HG02938 (cell line): ENCODE measurements at regions not wholly inside any gene's neighbourhood (a gene's known extent, or its start where the extent isn't known, plus 50 kb on each side); places are given as distances from the start of the nearest gene placed in this dataset.
"Not testable (repeated sequence)": the region's sequence is repeated elsewhere in the genome, so short reads cannot be mapped to it uniquely, and the experiment has no call there.

ENCODE experiments used
- ATAC-seq: cut with Tn5 transposase; IDR thresholded peaks from one replicate; pipeline ENCODE4 v1.9.1; 2021; ENCODE audit warnings: mild to moderate bottlenecking, moderate library complexity; ENCODE audit not compliant: unreplicated experiment

DNA sequence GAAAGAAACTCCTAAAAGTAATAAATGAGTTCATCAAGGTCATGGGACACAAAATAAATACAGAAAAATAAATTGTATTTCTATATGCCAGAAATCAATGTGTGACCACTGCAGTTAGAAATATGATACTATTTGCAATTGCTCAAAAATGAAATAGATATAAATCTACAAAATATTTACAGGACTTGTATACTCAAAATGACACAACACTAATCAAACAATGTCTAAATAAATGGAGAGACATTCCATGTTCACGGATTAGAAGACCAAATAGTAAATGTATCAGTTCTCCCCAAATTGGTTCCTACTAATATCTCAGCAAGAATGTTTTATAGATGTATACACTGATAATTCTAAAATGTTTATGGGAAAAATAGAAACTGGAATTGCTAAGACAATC is 345.3 kb downstream of the NR2F1-AS1 start:
- ATAC-seq = no peak

DNA sequence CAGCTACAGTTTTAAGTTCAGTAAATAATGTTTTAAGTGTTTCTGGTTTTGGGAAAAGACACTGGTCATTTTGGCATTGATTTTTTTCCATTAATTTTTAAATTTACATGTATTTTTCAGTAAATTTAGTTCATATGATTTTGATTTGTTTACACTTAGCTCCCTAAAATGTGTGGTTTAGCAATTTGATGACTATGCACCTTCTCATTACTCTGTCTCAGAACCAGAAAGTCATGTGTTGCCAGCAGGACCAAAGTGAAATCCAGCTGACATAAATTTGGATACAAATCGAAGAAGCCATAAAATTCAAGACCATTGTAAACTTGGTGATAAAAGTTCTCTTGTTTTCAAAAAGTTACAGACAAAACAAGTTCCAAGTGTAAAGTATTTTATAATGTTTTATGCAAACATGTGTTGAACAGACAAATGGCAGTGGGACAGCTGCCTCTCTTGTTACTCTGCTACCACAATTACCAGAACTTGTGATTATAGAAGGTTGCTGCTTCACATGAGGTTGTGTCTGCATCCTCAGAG is 354.8 kb downstream of the NR2F1-AS1 start:
- ATAC-seq = no peak

DNA sequence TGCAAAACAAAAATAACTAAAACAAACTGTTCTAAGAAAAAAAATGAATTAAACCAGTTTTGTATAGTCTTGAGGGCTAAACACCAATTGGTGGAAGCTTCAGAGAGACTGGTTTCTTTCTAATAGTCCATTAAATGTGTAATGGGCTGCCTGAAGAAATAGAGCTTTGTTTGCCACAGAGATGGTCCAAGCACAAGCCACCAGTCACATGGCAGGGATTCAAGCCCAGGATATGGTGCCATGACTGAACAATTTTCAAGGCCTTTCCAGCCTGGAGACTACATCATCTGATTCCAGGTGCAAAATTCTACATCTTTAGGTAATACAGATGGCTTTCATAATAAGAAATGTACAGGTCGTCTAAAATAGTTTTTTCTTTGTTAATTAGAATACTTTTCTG is 355.3 kb downstream of the NR2F1-AS1 start:
- no peak for ATAC-seq

DNA sequence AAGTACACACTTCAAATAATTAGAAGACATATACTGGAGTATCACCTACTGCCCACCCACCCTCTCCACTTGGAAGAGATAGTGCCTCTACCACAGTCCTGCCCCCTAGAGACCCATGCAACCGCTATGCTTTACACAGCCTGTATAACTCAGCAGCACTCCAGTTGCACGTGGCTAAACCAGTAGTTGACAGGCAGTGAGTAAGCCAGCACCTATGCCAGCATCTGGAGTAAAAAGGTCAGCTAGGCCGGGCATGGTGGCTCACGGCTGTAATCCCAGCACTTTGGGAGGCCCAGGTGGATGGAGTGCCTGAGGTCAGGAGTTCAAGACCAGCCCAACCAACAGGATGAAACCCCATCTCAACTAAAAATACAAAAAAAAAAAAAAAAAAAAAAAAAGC is 356.4 kb downstream of the NR2F1-AS1 start:
- ATAC-seq = no peak

DNA sequence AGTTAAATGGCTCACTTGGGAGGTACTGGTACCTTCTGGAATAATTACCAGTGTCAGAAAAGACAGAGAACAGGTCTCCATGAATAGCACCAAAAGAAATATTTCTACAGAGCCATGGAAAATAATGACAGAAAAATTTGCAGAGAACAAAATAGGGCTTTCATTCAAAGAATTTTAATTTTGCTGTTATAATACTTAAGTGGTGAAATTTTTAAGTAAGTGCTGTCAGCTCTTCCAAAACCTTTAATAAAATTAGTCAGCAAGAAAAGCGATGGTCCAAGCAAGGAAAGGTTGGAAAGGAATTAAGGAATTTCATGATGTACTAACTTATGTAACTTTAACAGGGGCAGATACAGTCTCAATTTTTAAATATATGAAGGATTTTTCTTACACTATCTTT is 359.2 kb downstream of the NR2F1-AS1 start:
- no peak for ATAC-seq

DNA sequence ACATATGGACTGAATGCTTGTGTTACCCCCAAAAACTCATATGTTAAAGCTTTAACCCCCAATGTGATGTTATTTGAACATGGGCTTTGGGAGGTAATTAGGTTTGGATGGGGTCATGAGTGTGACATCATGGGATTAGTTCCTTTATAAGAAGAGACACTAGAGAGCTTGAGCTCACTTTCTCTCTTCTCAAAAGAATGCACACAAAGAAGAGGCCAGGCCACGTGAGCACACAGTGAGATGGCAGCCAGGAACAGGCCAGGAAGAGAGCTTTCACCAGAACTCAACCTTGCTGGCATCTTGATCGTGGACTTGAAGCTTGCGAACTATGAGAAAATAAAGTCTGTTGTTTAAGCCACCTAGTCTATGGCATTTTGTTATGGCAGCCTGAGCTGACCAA is 360.6 kb downstream of the NR2F1-AS1 start:
- ATAC-seq = no peak

DNA sequence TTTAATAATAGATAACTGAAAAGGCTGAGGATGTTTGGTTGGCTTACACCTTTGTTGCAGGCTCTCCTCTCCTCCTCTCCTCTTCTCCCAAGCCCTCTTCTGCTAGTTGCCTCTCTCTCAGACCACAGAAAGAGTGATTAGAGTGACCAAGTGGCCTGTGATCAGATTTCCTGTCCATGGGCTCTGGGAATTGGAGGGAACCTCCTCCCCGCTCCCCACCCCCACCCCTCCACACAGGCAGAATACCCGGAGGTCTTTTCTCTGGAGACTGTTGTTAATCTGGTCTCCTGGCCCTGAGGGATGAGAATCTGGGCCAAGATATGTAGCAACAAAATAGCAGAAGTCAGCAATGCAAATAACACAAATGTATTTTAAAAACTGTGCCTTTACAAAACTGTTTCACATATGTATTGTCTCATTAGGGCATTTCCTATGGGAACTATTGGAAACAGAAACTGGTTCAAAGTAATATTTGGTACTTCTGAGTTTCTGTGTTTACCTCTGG is 361.3 kb downstream of the NR2F1-AS1 start:
- no peak for ATAC-seq

DNA sequence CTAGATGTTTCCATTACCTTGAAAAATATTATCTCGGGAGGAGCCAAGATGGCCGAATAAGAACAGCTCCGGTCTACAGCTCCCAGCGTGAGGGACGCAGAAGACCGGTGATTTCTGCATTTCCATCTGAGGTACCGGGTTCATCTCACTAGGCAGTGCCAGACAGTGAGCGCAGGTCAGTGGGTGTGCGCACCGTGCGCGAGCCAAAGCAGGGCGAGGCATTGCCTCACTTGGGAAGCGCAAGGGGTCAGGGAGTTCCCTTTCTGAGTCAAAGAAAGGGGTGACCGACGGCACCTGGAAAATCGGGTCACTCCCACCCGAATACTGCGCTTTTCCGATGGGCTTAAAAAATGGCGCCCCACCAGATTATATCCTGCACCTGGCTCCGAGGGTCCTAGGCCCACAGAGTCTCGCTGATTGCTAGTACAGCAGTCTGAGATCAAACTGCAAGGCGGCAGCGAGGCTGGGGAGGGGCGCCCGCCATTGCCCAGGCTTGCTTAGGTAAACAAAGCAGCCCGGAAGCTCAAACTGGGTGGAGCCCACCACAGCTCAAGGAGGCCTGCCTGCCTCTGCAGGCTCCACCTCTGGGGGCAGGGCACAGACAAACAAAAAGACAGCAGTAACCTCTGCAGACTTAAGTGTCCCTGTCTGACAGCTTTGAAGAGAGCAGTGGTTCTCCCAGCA is 367.8 kb downstream of the NR2F1-AS1 start:
- ATAC-seq = not testable (repeated sequence)

DNA sequence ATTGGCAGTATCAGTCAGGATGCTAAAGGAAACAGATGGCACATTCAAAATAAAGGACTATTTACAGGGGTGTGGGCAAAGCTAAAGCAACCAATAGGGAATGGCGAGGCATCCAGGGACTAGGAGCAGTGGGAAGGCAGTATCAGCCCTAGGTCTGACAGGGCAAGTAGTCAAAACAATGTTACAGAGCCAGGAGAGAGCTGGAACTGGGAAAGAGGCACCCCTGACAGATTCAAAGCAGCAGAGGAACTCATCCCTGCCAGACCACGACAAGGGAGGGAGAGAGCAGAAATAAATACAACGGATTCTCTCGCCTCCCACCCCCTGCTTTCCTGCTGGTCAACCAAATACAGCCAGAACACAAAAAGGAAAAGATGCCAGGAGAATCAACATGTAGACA is 371.5 kb downstream of the NR2F1-AS1 start:
- no peak for ATAC-seq

DNA sequence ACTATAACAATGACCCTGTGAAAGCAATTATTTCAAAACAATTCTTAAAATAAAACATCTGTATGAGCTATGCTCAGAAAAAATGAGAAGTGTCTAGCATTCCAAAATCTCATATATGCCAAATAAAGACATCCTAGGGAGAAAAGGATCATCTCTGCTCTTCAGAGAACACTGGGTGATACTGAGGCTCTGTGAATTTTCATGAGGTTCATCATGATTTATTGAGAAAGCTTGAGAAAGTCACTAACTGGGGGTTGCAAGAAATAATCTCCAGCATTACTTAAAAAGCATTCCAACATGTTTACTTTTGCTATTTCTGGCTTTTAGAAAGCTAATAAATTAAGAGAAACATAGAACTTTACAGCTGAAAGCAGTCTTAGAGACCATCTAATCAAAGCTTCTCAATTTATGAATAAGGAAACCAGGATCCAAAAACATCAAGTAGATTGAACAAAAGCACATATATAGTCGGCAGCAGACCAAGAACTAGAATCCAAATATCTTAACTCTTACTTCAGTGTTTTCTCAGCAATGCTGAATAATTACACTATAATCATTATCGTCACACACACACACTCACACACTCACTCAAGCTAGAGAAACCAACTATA is 372.8 kb downstream of the NR2F1-AS1 start:
- ATAC-seq = no peak

DNA sequence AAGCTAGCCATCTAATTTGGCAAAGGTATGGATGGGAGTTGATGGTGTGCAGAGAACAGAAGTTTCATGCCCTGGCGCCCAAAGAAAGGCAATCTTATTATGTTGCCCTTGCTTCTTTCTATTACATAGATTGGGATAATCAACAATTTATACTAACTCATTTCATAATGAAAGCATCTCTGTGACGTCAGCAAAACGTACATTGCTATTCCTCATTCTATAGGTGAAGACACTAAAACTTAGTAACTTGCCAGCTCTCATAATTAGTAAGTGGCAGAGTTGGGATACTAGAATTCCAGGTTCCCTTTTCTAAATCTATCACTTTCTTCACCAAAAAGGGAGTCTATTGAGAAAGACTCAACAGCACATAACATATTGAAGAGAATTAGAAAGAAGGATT is 374.8 kb downstream of the NR2F1-AS1 start:
- no peak for ATAC-seq

DNA sequence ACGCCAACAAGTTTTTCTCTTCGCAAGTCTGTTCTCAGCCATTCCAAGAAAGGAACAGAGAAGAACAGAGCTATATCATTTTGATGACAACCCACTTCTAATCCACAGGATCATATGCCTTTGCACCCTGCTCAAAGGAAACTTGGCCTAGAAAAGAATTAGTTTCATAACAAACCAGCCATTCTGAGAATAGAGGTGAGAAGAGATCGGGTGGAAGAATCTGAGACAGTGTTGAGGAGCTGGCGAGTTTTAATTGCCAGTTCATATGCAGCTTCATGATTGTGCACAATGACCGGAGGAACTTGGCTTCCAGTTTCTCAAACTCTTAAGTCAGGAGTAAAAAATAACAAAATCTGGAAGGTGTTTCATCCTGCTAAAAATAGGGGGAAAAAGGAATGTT is 380.0 kb downstream of the NR2F1-AS1 start:
- ATAC-seq = no peak

DNA sequence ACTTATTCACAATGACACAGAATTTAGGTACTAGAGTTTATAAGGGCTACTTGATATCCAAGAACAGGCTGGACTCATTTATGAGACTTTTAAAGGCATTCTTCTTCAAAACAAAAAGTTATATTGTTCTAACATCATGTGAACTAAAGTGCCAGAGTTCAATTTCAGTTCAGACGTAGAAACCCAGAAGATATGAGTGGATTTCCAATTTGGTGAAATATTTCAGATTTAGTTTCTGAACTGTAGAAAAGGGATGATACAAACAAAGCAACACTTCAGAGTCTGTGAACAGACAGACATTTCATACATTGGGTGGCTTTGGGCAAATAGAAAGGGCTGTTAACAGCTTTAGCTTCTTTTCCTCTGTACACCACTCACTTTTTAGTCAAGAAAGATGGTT is 384.0 kb downstream of the NR2F1-AS1 start:
- ATAC-seq = no peak

DNA sequence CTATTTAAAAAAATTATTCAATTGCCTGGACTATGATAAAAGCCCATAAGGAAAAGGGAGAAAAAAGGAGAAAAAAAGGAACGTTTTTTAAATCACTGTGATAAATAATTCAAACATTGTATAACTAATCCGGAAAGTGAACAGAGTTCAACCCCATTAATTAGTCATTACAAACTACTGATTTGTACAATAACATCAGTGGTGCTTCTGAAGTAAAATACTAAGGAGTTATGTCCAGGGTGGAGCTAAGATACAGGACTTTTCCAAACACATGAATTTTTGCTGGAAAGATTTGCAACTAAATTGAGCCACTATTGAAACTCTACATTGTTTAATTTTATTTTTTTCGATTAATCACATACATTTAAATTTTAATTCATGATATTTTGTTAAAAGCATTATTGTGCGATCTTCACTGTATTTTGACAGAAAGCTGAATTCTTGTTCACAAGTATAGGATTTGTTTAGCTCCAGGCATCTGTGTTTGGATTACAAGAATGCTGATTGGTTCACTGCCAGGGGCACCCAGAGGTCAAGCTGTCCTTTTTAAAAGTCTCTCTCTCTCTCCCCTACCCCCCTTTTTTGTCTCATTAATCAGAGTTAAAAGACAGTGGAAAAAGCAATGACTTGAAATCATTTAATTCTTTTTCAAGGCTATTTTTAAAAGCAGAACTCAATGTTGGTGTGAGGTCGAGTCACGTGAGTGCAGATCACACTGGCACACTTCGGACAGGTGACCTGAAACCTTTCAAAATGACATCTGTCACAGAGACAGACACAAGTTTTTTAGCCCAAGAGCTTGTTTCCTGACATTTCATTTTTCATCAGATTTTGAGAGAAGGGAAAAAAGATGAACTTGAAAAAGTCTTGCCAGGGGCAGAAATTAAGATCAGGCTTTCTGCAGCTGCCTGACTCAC is 387.3 kb downstream of the NR2F1-AS1 start:
- no peak for ATAC-seq

DNA sequence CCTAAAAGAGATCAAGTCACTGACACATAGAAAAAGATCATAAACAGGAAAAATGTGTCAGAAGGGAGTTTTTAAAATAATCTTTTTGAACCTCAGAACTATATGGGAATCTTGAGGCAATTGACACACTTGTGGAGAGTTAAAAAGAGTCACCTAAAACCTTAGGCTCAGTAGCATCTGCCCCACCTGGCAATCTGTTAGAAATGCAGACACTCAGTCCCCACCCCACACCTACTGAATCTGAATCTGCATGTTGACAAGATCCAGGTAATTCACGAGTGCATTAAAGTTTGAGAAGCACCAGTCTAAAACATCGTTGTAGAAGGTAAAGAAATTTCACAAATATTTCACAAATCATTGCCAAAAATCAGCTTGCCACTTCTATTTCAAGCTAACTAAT is 388.3 kb downstream of the NR2F1-AS1 start:
- ATAC-seq = no peak

DNA sequence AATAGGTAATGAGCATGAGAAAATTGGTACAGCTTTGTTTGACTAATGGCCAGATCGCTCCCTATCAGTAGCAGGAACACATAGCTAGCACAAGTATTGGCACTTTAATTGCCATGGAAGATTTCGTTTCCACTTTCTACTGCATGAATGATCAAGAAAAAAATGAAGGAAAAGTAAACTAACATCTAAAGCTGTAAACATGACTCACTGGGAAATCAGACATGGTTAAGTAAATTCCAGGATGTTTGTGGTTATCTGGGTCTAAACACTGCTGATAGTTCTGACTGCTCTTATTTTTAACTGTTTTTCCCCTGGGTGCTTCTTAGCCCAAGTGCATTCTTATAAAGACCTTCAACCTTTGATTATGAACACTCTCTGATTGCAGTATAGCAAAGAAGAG is 388.9 kb downstream of the NR2F1-AS1 start:
- no peak for ATAC-seq

DNA sequence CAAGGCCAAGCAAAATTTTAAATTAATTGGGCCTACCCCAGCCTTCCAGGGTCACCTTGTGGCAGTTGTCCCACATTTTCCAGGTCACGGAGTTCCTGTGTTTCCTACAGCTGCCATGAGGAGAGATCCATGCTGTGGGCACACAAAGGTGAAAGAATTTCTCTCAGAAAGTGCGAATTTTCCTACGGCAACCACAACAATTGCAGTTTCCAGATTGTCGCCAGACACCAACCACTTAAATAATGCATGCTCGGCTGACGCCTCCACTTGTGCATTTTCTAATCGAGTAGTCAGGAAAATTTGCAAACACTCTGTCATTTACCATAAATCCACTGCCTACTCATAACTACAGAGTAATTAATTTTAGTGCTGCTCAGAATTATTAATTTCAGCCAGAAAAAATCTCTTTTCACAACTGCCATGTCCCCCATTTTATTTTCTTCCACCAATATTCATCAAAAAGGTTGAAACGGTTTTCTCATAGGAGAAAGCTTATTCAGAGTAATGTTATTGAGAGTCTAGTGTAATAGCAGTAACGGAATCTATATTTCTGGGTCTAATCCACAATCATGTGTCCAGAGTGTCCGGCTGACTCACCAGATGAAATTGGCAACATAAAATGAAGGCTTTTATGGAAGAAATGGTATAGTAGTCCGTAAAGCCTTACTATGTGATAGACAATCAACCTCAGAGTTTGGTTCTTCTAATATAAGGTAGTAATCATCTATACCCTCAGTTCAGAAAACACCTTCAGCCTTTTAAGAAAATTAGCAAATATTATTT is 389.8 kb downstream of the NR2F1-AS1 start:
- no peak for ATAC-seq

DNA sequence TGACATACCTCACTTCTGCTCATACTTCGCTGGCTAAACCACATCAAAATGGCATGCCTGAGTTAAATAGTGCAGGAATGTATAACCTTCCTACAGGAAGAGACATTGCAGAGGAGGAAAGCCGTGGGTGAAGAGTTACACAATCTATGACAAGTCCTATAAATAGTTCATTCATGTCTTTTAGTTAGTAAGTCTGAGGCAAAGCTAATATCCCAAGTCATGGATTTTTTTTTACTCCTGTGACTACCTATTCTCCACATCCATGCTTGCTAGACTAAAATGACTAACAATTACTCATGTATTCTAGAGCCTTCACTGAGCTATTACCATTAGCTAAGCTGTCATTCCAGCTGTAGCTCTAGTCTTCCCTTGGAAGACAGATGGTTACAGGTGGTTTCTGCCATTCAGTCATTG is 391.3 kb downstream of the NR2F1-AS1 start:
- ATAC-seq = no peak

DNA sequence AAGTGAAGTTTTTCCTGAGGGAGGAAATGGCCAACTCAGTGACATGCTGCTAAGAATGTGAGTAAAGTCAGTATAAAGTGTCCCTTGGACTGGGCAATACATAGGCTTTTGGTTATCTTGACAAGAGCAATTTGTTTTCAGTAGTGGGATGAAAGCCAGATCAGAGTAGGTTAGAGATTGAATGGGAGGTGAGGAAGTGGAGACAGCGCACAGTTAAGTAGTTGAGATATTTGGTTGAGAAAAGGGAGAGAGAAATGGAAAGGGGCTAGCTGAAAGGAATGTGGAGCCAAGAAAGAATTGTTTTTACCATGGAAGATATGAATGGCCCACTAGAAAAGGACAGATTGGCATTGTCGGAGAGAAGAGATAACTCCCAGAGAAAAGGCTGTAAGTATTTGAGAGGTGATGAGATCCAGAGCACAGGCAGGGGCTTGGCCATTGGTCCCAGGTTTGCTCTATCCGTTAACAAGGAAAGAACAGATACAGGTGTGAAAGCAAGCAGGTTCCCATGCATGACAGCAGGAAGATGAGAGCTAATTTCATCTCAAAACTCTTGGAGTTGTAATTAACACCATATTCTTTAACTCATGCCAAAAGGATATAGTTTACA is 392.0 kb downstream of the NR2F1-AS1 start:
- ATAC-seq = no peak

DNA sequence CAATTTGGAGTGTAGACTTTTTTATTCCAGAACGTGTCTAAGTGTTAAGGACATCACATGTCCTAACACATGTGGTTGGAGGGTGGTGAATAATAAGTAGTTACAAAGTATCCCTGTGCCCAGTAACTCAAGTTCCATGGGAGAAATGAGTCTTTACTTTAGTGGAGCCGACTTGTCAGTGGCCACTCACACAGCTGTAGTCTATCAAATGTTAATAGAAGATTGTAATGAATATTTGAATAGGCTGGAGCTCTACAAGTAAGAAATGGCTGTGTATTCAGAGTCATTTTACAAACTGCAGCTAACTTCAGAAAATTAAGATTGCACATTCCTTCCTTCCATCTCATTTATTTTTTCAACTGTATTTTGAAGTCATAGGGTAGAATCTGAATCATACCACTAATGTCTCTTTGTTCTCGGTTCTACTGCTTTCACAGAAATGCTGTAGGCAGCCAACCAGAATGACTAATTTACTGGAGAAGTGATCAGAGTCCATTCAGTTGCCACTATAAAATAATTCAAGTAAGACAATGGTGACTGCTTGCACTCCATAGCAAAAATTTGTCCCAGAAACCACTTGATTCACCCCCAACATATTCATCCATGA is 394.8 kb downstream of the NR2F1-AS1 start:
- no peak for ATAC-seq
